T-helper 1 cell treated with Interleukin-12 subunit alpha and Interleukin-12 subunit beta and Interleukin-4 antibody, amounts not matched to agents 30 ng/mL and 1 ng/mL, for 36 hours (primary cell): ENCODE measurements at regions not wholly inside any gene's neighbourhood (a gene's known extent, or its start where the extent isn't known, plus 50 kb on each side); places are given as distances from the start of the nearest gene placed in this dataset.
"Not testable (repeated sequence)": the region's sequence is repeated elsewhere in the genome, so short reads cannot be mapped to it uniquely, and the experiment has no call there.

Experiments used
- intact Hi-C: fragments of 100-400 bp; cut with micrococcal nuclease; formaldehyde crosslinking; loops from one replicate; pipeline ENCODE4 v1.15.1; 2024

DNA sequence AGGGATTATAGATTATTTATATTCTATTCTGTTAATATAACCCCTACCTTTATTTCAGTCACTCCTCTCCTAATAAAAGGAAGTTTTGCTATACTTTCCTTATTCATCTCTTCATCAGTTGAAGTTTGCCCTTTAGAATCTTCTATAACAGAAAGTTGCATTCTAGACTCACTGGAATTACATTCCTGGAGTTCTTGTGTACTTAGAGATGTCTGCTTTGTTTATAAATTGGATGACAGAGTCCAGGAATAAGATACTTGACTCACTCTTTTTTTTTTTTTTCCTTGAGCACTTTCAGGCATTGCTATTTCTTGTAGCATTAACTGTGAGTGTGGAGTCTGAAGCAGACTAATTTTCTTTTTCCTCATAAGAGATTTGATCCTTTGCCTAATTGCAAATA, 640.8 kb downstream of the XPNPEP1 start:
- intact Hi-C loops: no loop called here

GRCh38 chr10:109281347-109281746, 642.0 kb downstream of the XPNPEP1 start:
- intact Hi-C loops: no loop called here

GRCh38 chr10:109280837-109281236, 642.5 kb downstream of the XPNPEP1 start:
- intact Hi-C loops: no loop called here

GRCh38 chr10:109277456-109277855, 645.9 kb downstream of the XPNPEP1 start:
- intact Hi-C loops: no loop called here

DNA sequence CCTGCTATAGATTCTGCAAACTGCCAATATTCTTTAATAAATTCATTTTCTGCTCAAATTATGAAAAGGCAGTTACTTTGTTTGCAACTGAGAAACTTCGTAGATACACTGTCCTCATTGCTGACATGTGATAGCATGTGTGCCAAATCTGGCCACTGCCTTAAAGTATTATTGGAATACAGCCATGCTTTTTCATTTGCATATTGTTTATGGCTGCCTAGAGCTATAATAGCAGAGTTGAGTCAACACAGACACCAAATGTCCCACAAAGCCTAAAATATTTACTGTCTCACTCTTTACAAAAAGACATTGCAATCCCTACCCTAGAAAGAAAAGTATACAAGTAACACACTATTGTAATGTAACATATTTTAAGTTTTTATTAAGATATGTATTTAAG, 647.4 kb downstream of the XPNPEP1 start:
- intact Hi-C loops: no loop called here

GRCh38 chr10:109274681-109275080, 648.6 kb downstream of the XPNPEP1 start:
- intact Hi-C loops: no loop called here

DNA sequence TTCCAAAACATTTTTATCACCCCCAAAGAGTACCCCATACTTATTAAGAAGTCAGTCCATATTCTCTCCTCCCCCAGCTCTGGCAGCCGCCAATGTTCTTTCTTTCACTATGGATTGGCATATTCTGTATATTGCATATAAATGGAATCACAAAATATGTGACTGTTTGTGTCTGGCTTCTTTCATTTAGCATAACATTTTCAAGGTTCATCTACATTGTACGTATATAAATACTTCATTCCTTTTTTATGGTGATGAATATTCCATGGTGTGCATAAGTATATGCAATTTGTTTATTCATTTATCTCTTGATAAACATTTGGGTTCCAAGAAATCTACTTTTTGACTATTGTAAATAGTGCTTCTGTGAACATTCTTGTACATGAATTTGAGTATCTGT, 653.1 kb downstream of the XPNPEP1 start:
- intact Hi-C loops: no loop called here

- intact Hi-C loops: no loop called here
These were observed 659.3 kb downstream of the XPNPEP1 start for GRCh38 chr10:109264004-109264403.

DNA sequence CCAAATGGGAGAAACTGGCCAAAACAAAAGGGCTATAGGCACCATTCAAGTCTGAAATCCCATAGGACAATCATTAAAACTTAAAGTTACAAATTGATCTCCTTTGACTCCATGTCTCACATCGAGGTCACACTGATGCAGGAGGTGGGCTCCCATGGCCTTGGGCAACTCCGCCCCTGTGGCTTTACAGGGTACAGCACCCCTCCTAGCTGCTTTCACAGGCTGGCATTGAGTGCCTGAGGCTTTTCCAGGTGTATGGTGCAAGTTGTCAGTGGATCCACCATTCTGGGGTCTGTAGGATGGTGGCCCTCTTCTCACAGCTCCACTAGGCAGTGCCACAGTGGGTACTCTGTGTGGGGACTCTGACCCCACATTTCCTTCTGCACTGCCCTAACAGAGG, 662.1 kb downstream of the XPNPEP1 start:
- intact Hi-C loops: no loop called here

DNA sequence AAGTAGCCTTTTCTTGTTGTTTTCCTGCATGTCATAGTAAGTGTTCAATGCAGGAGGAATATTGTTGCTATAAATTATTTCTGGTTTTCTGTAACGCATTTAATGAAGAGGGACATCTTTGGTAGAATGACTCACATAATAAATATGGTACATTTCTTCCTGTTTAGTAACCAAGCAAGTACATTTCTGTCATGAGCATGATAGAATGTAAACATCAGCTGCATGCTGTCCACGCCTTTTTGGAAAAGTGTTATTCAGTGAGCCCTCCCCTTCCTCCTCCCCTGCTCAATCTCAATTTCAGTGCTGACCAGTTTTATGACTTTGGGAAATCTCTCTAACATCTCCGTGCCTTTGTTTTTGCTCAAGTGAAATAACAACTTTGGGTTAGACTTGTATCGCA, 664.0 kb downstream of the XPNPEP1 start:
- intact Hi-C loops: no loop called here

DNA sequence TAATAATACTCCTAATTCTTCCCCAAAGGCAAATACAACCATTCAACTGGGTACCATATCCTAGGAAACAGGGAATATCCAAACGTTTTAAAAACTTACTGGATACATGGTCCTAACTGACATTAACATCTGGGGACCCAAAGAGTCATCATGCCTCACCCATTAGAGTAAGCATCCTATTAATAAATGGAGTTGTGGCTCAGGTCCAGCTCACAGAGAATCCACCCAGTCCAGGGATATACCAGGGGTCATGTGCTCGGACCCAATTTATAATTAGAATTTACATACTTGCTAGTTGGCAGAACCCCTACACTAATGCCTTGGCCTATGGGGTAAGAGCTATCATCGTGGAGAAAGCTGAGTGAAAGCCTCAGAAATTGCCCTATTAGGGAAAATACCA, 670.0 kb downstream of the XPNPEP1 start:
- intact Hi-C loops: no loop called here

- intact Hi-C loops: no loop called here
These were observed 673.2 kb downstream of the XPNPEP1 start for GRCh38 chr10:109250152-109250551.

DNA sequence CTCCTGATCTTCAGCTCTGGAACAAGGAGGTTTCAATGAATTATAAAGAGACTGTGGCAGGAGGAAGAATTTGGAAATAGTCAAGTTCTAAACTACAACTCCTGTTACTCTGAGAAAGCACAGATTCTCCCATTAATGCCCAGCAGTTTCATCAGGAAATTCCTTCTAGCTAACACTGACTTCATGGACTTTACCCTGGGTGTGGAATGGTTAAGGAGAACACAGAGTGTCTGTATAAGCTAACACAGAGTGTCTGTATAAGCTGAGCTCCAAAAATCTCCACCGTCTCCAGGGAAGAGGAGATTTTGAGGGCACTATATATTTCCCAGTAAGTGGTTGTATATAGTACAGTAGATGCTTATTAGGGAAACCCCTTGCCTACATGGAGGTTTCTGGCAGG, 675.5 kb downstream of the XPNPEP1 start:
- intact Hi-C loops: no loop called here

DNA sequence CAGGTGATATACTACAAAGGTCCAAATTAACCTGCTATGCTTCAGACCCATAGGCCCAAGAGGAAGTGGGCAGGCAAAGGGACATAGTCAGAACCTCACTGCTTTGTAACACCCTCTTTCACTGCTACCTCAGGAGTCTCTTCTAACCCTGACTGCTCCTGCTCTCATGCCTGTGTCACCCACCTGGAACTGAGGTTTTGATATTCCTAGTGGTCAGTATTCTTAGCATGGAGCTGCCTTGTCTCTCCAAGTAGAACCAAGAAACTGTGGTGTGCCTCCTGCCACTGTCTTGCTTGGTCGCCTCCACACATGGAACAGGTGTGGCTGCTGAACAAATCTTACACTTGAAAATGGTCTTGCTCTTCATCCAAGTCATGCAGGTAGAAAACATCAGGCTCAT, 677.5 kb downstream of the XPNPEP1 start:
- intact Hi-C loops: no loop called here

DNA sequence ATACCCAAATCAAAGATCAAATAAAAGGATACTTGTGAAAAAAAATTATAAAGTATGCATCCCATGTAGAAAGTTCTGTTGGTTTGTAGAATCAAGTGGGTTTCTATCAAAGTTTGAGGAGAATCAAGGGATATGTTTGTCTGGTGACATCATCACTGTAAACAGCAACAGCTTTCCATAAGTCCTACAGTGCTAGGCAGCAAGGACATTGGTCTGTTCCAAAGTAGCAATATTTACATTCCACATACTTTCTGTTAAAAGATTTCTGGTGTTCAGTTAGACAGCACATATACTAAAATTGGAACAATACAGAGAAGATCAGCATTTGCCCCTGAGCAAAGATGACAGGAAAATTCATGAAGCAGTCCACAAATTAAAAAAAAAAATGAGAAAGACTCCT, 683.9 kb downstream of the XPNPEP1 start:
- intact Hi-C loops: no loop called here

- intact Hi-C loops: no loop called here
These were observed 685.6 kb downstream of the XPNPEP1 start for GRCh38 chr10:109237682-109238081.

- intact Hi-C loops: no loop called here
These were observed 686.3 kb downstream of the XPNPEP1 start for GRCh38 chr10:109237050-109237449.

- intact Hi-C loops: not testable (repeated sequence)
These were observed 699.8 kb downstream of the XPNPEP1 start for GRCh38 chr10:109223533-109223932.

DNA sequence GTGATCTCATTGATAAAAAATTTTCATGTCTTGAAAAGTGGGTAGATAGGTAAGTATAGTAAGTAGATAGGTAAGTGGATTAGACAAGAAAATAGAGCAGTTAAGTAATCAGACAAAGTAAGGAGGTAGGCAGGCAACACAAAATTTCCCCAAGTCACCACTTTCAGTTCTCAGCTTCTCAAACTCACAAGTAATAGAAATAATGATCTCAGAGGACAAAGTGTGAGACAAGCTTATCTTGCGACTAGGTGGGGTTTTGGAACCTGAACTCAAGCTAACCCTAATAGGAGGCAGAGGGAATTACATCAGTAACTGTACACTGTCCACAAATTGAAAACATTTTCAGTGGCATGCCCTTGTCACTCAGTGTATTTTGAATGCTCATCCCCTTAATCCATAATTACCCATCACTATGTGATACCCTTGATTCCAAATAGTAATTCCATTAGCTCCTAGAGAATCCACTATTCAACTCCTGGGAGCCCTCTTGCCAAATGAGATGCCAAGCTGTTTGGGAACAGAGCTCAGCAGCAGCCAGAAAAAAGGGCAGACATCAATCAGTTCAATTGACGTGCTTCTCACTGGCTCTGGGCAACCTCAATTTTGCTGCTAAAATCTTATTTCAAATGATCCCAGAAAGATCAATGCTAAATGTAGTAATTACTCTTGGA, 703.2 kb downstream of the XPNPEP1 start:
- intact Hi-C loops: no loop called here

DNA sequence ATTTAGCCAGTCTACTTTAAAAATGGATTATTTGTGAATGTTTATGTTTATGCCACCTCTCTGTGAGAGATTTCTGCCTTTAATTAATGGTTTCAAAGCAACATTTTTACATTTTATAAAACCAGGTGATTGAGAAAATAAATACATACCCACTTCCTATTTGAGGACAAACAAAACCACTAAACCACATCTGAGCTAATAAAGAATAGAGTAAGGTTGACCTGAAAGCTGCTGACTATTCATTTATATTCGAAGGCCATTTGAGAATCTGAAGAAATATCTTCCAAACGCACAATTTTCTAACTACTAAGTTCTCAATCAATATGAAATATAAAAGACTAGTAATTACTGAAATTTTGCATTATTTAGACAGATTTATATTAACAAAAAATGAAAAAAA, 705.1 kb downstream of the XPNPEP1 start:
- intact Hi-C loops: no loop called here

DNA sequence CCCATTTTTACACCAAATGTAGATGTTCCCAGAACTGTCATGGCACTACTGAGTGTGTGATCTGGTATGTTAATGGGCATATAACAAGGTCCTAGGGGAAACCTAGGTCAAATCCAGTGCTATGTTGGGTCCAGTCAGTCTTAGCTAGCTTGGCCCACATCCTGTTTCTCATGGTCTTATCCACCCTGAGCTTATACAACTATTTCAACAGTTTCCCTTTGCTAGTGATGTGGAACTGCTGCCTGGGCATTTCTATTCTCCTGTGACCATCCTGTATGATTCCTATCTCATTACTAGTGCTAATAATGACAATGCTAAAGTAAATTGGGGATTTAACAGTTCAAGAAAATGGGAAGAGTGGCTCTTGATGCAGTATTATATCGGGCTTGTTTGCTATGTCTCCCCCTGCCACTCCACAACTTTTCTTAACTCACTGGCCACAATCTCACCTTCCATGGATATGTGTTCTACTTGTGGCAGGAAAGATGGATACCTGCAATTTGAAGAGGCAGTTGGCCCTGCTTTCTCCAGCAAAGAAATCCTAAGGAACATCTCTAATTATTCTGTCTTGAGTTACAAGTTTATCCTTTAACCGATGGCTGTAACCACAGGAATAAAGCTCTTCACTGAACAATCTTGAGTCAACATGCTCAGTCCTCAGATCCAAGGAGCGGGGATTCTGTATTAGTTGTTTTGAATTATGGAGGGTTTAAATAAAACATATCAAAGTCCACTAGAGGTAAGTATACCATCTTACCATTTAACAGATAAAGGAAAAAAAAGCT, 707.8 kb downstream of the XPNPEP1 start:
- intact Hi-C loops: no loop called here

DNA sequence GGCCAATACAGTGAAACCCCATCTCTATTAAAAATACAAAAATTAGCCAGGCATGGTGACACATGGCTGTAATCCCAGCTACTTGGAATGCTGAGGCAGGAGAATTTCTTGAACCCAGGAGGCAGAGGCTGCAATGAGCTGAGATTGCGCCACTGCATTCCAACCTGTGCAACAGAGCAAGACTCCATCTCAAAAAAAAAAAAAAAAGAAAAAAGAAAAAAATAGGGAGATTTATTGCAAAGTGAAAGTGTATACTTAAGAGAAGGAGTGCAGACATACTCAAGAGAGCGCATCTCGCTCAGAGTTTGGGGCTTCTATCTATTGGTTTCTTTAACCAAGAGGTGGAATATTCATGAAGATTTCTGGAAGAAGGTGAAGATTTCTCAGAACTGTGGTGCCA, 708.4 kb downstream of the XPNPEP1 start:
- intact Hi-C loops: not testable (repeated sequence)

DNA sequence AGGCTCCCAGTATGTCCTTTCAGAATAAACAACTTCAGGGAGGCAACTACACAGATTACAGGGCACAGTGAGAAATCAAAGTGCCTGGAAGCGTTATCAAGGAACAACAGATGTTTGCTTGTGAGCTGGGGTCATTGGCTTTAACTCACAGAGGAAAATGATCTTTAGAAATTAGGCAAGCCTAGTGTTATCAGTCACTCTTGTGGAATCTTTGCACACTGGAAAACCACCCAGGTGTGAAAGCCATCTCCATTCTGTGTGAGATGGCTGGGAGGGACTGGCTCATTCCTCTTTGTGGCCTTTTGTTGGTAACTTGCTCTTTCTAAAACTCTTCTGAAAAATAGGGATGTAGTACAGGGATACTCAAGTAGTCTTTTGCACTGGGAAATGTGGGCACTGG, 716.0 kb downstream of the XPNPEP1 start:
- intact Hi-C loops: no loop called here
